Peyer's patch (tissue), 4 donors: ENCODE measurements at regions not wholly inside any gene's neighbourhood (a gene's known extent, or its start where the extent isn't known, plus 50 kb on each side); places are given as distances from the start of the nearest gene placed in this dataset.

ENCODE experiments used
- DNase-seq, 3 donors: peaks; one replicate each; pipeline ENCODE4 v3.0.0-alpha.2; 2017 to 2019
- H3K27ac ChIP-seq, 4 donors: fragments of 200-600 bp; sonication (generic); one replicate each; pipeline ENCODE4 v1.5.1; 2016 to 2019
- H3K27me3 ChIP-seq, 2 donors: fragments of 200-600 bp; sonication (generic); one replicate each; pipeline ENCODE4 v1.5.1; 2019
- H3K36me3 ChIP-seq, 3 donors: fragments of 200-600 bp; sonication (generic); one replicate each; pipeline ENCODE4 v1.5.1; 2016 to 2019
- H3K4me1 ChIP-seq, 4 donors: fragments of 200-600 bp; sonication (generic); one replicate each; pipeline ENCODE4 v1.5.1; 2016 to 2019
- H3K4me3 ChIP-seq, 4 donors: fragments of 200-600 bp; sonication (generic); 1 replicate in 3 of 4; 2 replicates in 1 of 4; pipeline ENCODE4 v1.5.1; 2016 to 2019; ENCODE audit warnings: mild to moderate bottlenecking in 1 of 4
- H3K9me3 ChIP-seq, 4 donors: fragments of 200-600 bp; sonication (generic); one replicate each; pipeline ENCODE4 v1.5.1; 2016 to 2019; ENCODE audit warnings: mild to moderate bottlenecking in 1 of 4
- POLR2A ChIP-seq, 2 donors: fragments of 450-650 bp; IDR thresholded peaks; one replicate each; pipeline ENCODE4 v1.5.1; 2017; ENCODE audit warnings: antibody characterized with exemption in 2 of 2, mild to moderate bottlenecking in 2 of 2, moderate library complexity in 2 of 2
- TF ChIP-seq, protein P1 (sequence below), 6 experiments: fragments of 450-650 bp in 4 of 6; fragments of 200-600 bp in 2 of 6; sonication (generic) in 1 of 6; IDR thresholded peaks; one replicate each; pipeline ENCODE4 v1.5.1; 2017 to 2019; ENCODE audit warnings: antibody characterized with exemption in 6 of 6, mild to moderate bottlenecking in 3 of 6, moderate library complexity in 1 of 6

DNA sequence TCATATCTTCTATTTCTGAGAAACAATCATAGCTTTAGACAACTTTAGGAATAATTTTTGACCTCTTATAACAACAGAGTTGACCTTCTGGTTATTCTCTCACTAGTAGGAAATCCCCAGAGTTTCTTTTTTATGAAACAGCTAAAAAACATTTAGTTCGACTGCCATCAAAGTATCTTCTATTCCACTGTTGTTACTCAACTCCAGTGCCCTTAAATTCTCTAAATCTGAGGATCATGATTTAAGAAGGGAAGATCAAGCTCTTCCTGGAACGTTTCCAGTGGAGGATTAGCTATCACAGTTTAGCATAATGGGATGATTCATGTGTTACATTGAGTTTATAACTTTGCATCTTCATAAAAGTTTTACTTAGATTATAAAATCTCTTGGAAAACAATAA is 134.9 kb upstream of the VEGFC start:
- TF ChIP-seq POLR2A (IDR thresholded peaks at IDR 0.05) = no peak
- TF ChIP-seq, protein P1, sequence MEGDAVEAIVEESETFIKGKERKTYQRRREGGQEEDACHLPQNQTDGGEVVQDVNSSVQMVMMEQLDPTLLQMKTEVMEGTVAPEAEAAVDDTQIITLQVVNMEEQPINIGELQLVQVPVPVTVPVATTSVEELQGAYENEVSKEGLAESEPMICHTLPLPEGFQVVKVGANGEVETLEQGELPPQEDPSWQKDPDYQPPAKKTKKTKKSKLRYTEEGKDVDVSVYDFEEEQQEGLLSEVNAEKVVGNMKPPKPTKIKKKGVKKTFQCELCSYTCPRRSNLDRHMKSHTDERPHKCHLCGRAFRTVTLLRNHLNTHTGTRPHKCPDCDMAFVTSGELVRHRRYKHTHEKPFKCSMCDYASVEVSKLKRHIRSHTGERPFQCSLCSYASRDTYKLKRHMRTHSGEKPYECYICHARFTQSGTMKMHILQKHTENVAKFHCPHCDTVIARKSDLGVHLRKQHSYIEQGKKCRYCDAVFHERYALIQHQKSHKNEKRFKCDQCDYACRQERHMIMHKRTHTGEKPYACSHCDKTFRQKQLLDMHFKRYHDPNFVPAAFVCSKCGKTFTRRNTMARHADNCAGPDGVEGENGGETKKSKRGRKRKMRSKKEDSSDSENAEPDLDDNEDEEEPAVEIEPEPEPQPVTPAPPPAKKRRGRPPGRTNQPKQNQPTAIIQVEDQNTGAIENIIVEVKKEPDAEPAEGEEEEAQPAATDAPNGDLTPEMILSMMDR (IDR thresholded peaks at IDR 0.05) = no peak
- no peak for DNase-seq

DNA sequence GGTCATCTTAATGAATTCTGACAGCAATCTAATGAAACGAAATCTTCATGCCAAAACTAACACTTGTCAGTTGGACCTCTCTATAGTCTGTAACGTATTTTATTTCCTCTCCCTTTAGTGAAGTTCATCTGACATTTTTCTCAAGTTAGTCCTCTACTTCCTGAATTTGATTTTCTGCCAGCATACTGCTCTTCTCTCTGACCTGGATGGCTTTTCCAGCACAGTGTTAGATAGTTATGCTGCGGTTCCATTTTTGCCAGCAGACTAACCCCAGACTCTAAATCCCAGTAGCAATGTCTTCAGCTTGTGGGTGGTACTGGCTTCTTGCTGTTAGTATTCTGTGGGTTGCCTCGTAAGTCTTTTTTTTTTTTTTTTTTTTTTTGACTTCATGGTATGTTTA is 146.7 kb upstream of the VEGFC start:
- TF ChIP-seq, protein P1 (IDR thresholded peaks at IDR 0.05) = no peak
- no peak for TF ChIP-seq POLR2A (IDR thresholded peaks at IDR 0.05)
- H3K9me3 ChIP-seq = no peaks in the 10 kb centered on the region
- no peak overlapping the region for H3K27ac ChIP-seq
- no peak for DNase-seq
- no peaks in the 10 kb centered on the region for H3K4me1 ChIP-seq
- no peaks in the 10 kb centered on the region for H3K27me3 ChIP-seq
- no peaks in the 10 kb centered on the region for H3K36me3 ChIP-seq
- H3K4me3 ChIP-seq = no peak overlapping the region

More for the DNA sequence above, 134.9 kb upstream of the VEGFC start:
- no peaks in the 10 kb centered on the region for H3K36me3 ChIP-seq
- no peaks in the 10 kb centered on the region for H3K4me1 ChIP-seq
- no peak overlapping the region for H3K27ac ChIP-seq
- no peaks in the 10 kb centered on the region for H3K9me3 ChIP-seq
- H3K27me3 ChIP-seq = no peaks in the 10 kb centered on the region
- H3K4me3 ChIP-seq = no peak overlapping the region

DNA sequence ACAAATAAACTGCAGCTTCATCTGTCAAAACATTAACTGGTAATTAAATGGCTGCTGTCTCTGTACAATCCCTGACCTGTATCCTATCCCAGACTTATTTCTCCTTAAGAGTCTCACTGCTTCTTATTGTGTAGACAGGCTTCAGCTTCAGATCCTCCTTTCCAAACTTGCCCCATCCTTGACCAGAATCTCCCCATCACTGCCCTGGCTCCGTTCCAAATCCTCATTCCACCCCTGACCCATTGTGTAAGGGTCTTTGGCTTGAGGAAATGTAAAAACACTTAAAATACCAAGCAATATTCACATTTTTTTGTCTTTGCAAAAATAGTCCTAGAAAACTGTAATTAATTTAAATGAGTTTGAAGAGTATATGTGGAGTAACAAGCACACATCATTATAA is 152.6 kb upstream of the VEGFC start:
- DNase-seq = no peak
- Histone ChIP-seq H3K27me3 (no peaks in the 10 kb centered on the region), H3K4me3 (no peak overlapping the region)

DNA sequence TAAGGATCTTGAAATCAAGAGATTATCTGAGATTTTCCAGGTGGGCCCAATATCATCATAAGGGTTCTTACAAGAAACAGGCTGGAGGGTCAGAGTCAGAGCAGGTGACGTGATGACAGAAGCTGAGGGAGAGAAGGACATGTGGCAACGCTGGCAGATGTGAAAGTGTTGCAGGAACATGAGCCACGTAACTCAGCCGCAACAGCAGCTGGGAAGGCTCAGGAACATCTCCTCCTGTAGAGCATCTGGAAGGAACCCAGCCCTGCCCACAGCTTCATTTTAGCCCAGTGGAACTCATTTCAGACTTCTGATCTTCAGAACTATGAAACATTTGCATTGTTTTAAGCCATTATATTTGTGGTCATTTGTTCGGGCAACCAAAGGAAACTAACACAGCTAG is 156.3 kb upstream of the VEGFC start:
- TF ChIP-seq, protein P1 (IDR thresholded peaks at IDR 0.05) = no peak
- no peak for TF ChIP-seq POLR2A (IDR thresholded peaks at IDR 0.05)

More for the DNA sequence above, 152.6 kb upstream of the VEGFC start:
- Histone ChIP-seq H3K27ac (no peak overlapping the region), H3K9me3 (no peaks in the 10 kb centered on the region), H3K4me1 (no peaks in the 10 kb centered on the region), H3K36me3 (no peaks in the 10 kb centered on the region)
- no peak for TF ChIP-seq POLR2A (IDR thresholded peaks at IDR 0.05)
- TF ChIP-seq, protein P1 (IDR thresholded peaks at IDR 0.05) = no peak

DNA sequence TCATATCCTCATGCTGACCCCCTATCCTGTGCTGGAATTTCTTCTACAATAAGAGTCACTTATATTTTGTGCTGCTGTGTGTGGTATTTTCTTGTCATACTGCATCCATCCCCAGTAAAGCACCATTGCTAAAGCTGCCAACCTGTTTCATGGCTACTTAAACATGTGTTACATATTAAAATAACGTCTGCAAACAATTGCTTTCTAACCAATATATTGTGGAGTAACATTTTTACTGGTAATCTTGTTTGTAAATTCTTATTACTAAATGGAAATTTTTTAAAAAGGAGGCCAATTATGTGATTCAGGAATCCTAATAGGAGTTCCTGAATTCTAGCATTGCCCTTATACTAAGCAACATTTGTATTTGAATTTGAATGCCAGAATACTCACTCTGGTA is 160.3 kb upstream of the VEGFC start:
- H3K9me3 ChIP-seq = no peaks in the 10 kb centered on the region
- H3K27me3 ChIP-seq = no peaks in the 10 kb centered on the region
- no peak for TF ChIP-seq POLR2A (IDR thresholded peaks at IDR 0.05)
- H3K4me1 ChIP-seq = no peaks in the 10 kb centered on the region
- DNase-seq = no peak
- H3K4me3 ChIP-seq = no peak overlapping the region
- no peaks in the 10 kb centered on the region for H3K36me3 ChIP-seq
- no peak overlapping the region for H3K27ac ChIP-seq

More for the DNA sequence above, 156.3 kb upstream of the VEGFC start:
- Histone ChIP-seq H3K4me3 (no peak overlapping the region), H3K4me1 (no peaks in the 10 kb centered on the region), H3K27me3 (no peaks in the 10 kb centered on the region), H3K27ac (no peak overlapping the region), H3K9me3 (no peaks in the 10 kb centered on the region), H3K36me3 (no peaks in the 10 kb centered on the region)
- DNase-seq = peak in 1 of 3 donors; percentile 53

DNA sequence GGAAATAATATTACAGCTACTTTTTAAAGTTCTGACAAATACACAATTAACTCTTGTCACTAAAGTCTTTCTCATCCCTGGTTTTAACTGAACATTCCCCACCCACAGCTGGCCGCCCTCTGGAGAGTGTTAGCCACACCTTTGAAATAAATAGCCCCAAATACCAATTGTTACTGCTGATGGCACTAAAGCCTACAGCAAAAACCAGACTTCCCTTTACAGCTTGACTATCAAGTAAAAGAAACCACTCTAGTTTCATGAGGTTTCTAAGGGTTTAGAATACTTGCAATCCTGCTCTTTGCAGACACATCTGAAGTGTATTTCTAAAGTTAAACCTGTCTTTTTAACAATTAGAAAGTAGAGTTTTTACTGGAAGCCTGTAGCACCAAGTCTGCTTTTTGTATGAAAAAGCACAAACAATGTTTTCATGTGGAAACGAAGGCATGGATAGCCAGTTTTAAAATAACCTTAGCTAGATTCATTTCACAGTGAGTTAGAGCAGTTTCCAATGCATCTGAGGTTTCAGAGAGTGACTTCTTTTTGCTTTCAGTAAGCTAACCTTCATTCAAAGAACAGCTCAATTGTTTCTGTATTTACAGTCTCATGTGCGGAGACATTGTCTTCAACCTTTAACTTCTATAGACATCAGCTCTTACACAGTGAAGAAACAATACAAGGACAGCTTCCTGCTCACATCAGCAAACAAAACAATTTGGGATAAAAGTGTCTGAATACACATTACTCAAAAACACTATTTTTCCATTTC is 164.8 kb upstream of the VEGFC start:
- no peak for DNase-seq
- TF ChIP-seq, protein P1 (IDR thresholded peaks at IDR 0.05) = no peak
- no peak for TF ChIP-seq POLR2A (IDR thresholded peaks at IDR 0.05)
- no peaks in the 10 kb centered on the region for H3K27me3 ChIP-seq
- H3K27ac ChIP-seq = no peak overlapping the region
- no peaks in the 10 kb centered on the region for H3K9me3 ChIP-seq
- no peaks in the 10 kb centered on the region for H3K36me3 ChIP-seq
- H3K4me3 ChIP-seq = no peak overlapping the region
- no peaks in the 10 kb centered on the region for H3K4me1 ChIP-seq
